GM23338 (cell line): ENCODE measurements at regions not wholly inside any gene's neighbourhood (a gene's known extent, or its start where the extent isn't known, plus 50 kb on each side); places are given as distances from the start of the nearest gene placed in this dataset.

Source experiments
- CTCF ChIP-seq, 2 experiments: fragments of 200-600 bp in 1 of 2; sonication (generic) in 1 of 2; conservative IDR thresholded peaks; 2 replicates each; pipeline versions ENCODE4 v1.5.1 to v1.6.1; 2016 to 2017; ENCODE audit warnings: antibody characterized with exemption in 2 of 2, low read depth in 2 of 2, mild to moderate bottlenecking in 2 of 2, moderate library complexity in 1 of 2
- EZH2 ChIP-seq: fragments of 200-600 bp; sonication (generic); IDR thresholded peaks from one replicate; pipeline ENCODE4 v1.8.0; 2017; ENCODE audit warnings: antibody characterized with exemption, mild to moderate bottlenecking, low read depth; ENCODE audit not compliant: unreplicated experiment
- EZH2phosphoT487 ChIP-seq: fragments of 200-600 bp; sonication (generic); IDR thresholded peaks from one replicate; pipeline ENCODE4 v1.8.1; 2018; ENCODE audit warnings: antibody characterized with exemption; ENCODE audit not compliant: unreplicated experiment
- POLR2AphosphoS5 ChIP-seq: IDR thresholded peaks from 2 replicates; pipeline ENCODE4 v1.6.1; 2016; ENCODE audit warnings: antibody characterized with exemption, low read depth

DNA sequence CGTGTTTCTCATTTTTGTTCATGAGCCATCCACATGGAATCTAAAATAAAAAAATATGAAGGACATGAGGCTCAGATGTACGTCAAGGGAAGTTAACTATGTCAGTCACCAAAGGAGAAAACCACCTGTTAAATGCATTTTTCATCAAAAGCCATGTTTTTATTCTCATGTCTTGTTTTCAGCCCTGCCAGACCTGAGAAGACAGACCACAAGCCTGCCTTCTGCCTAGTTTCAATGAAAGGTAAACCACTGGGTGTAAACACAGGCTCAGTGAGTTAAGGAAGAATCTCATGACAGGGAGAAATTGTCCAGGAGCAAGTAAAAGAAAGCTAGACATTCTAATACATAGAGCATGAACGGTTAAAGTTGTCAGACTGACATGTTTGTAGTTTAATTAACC, 52.3 kb upstream of the TNIP3 start:
- no peak for TF ChIP-seq EZH2phosphoT487
- no peak for TF ChIP-seq CTCF (conservative IDR thresholded peaks at IDR 0.05; ENCODE audit: low read depth in 2 of 2)
- TF ChIP-seq EZH2, result no peak
- no peak for TF ChIP-seq POLR2AphosphoS5
